HEK293 (cell line): ENCODE measurements at regions not wholly inside any gene's neighbourhood (a gene's known extent, or its start where the extent isn't known, plus 50 kb on each side); places are given as distances from the start of the nearest gene placed in this dataset.

Experiments used
- CTCF ChIA-PET: fragments of 350-600 bp; formaldehyde crosslinking; extraction: SDS; loops from one replicate; lab custom pipeline; 2021; ENCODE audit warnings: antibody characterized with exemption; lab: Yijun Ruan, JAX
- POLR2A ChIA-PET: fragments of 300-600 bp; formaldehyde crosslinking; extraction: SDS; loops from one replicate; lab custom pipeline; 2020; ENCODE audit warnings: antibody characterized with exemption, inconsistent platforms; lab: Yijun Ruan, JAX
- H3K27ac ChIP-seq: fragments of 200-500 bp; sonication (Bioruptor generic); 2 replicates; pipeline ENCODE4 v1.5.1; 2014; ENCODE audit warnings: low read depth, low read length, control low read depth, inconsistent platforms; ENCODE audit errors: extremely low read depth
- H3K36me3 ChIP-seq, 2 experiments: fragments of 200-500 bp in 1 of 2; sonication (Bioruptor generic) in 1 of 2; 1 replicate in 1 of 2; 2 replicates in 1 of 2; pipeline ENCODE4 v1.5.1; 2014 to 2017; ENCODE audit warnings: inconsistent platforms in 2 of 2, low read length in 2 of 2; ENCODE audit not compliant: control insufficient read depth in 2 of 2, insufficient read depth in 1 of 2
- H3K4me1 ChIP-seq: fragments of 200-500 bp; sonication (Bioruptor generic); 2 replicates; pipeline ENCODE4 v1.5.1; 2014; ENCODE audit warnings: mild to moderate bottlenecking, low read length, inconsistent platforms; ENCODE audit not compliant: control insufficient read depth, insufficient read depth
- H3K4me3 ChIP-seq: 2 replicates; pipeline ENCODE4 v1.5.1; 2011; ENCODE audit warnings: low read depth, mild to moderate bottlenecking, control low read depth, low read length, moderate library complexity
- H3K9me3 ChIP-seq: fragments of 200-500 bp; sonication (Bioruptor generic); 2 replicates; pipeline ENCODE4 v1.5.1; 2014; ENCODE audit warnings: low read depth, low read length, inconsistent platforms; ENCODE audit not compliant: control insufficient read depth, insufficient read depth
- KLF16 ChIP-seq: fragments of 450-650 bp; formaldehyde crosslinking; IDR thresholded peaks from 2 replicates; pipeline ENCODE4 v1.5.1; 2017; ENCODE audit warnings: missing biosample characterization, missing genetic modification characterization
- KLF7 ChIP-seq: fragments of 450-650 bp; formaldehyde crosslinking; IDR thresholded peaks from 2 replicates; pipeline ENCODE4 v1.5.1; 2016; ENCODE audit warnings: missing biosample characterization, missing genetic modification characterization, borderline replicate concordance
- PATZ1 ChIP-seq: fragments of 450-650 bp; formaldehyde crosslinking; IDR thresholded peaks from 2 replicates; pipeline ENCODE4 v1.5.1; 2016; ENCODE audit warnings: missing biosample characterization, missing genetic modification characterization
- ZBTB21 ChIP-seq: fragments of 450-650 bp; formaldehyde crosslinking; IDR thresholded peaks from 2 replicates; pipeline ENCODE4 v1.5.1; 2017; ENCODE audit warnings: missing biosample characterization, missing genetic modification characterization
- ZBTB44 ChIP-seq: fragments of 450-650 bp; IDR thresholded peaks from 2 replicates; pipeline ENCODE4 v1.5.1; 2018; ENCODE audit warnings: missing biosample characterization, mild to moderate bottlenecking, missing genetic modification characterization
- ZNF112 ChIP-seq: fragments of 450-650 bp; formaldehyde crosslinking; IDR thresholded peaks from 2 replicates; pipeline ENCODE4 v1.5.0; 2017; ENCODE audit warnings: missing biosample characterization, missing genetic modification characterization
- ZNF133 ChIP-seq: fragments of 450-650 bp; formaldehyde crosslinking; IDR thresholded peaks from 2 replicates; pipeline ENCODE4 v1.5.1; 2016; ENCODE audit warnings: missing biosample characterization, missing genetic modification characterization
- ZNF140 ChIP-seq: fragments of 450-650 bp; formaldehyde crosslinking; IDR thresholded peaks from 2 replicates; pipeline ENCODE4 v1.5.1; 2016; ENCODE audit warnings: missing biosample characterization, missing genetic modification characterization
- ZNF157 ChIP-seq: fragments of 450-650 bp; formaldehyde crosslinking; IDR thresholded peaks from 2 replicates; pipeline ENCODE4 v1.5.1; 2016; ENCODE audit warnings: missing biosample characterization, missing genetic modification characterization
- ZNF16 ChIP-seq: fragments of 450-650 bp; formaldehyde crosslinking; IDR thresholded peaks from 2 replicates; pipeline ENCODE4 v1.5.1; 2016; ENCODE audit warnings: low read depth, missing biosample characterization, missing genetic modification characterization
- ZNF19 ChIP-seq: fragments of 450-650 bp; formaldehyde crosslinking; IDR thresholded peaks from 2 replicates; pipeline ENCODE4; 2016; ENCODE audit warnings: missing biosample characterization, missing genetic modification characterization, low read depth
- ZNF248 ChIP-seq: fragments of 450-650 bp; formaldehyde crosslinking; IDR thresholded peaks from 2 replicates; pipeline ENCODE4 v1.5.1; 2017; ENCODE audit warnings: missing biosample characterization, missing genetic modification characterization
- ZNF311 ChIP-seq: fragments of 450-650 bp; formaldehyde crosslinking; IDR thresholded peaks from 2 replicates; pipeline ENCODE4 v1.5.1; 2017; ENCODE audit warnings: missing biosample characterization, missing genetic modification characterization, borderline replicate concordance
- ZNF335 ChIP-seq: fragments of 450-650 bp; formaldehyde crosslinking; conservative IDR thresholded peaks from 2 replicates; pipeline ENCODE4 v1.5.1; 2016; ENCODE audit warnings: missing biosample characterization, missing genetic modification characterization
- ZNF354C ChIP-seq: fragments of 450-650 bp; formaldehyde crosslinking; IDR thresholded peaks from 2 replicates; pipeline ENCODE4 v1.5.1; 2016; ENCODE audit warnings: missing biosample characterization, missing genetic modification characterization, low read depth, borderline replicate concordance
- ZNF391 ChIP-seq: fragments of 450-650 bp; formaldehyde crosslinking; IDR thresholded peaks from 2 replicates; pipeline ENCODE4 v1.5.1; 2016; ENCODE audit warnings: low read depth, missing biosample characterization, missing genetic modification characterization, borderline replicate concordance
- ZNF449 ChIP-seq: fragments of 450-650 bp; formaldehyde crosslinking; IDR thresholded peaks from 2 replicates; pipeline ENCODE4 v1.5.1; 2017; ENCODE audit warnings: missing biosample characterization, mild to moderate bottlenecking, missing genetic modification characterization, moderate library complexity
- ZNF501 ChIP-seq: fragments of 450-650 bp; formaldehyde crosslinking; IDR thresholded peaks from 2 replicates; pipeline ENCODE4 v1.5.1; 2016; ENCODE audit warnings: missing biosample characterization, missing genetic modification characterization
- ZNF596 ChIP-seq: fragments of 450-650 bp; IDR thresholded peaks from 2 replicates; pipeline ENCODE4 v1.5.0; 2018; ENCODE audit warnings: missing biosample characterization, mild to moderate bottlenecking, missing genetic modification characterization, moderate library complexity
- ZNF629 ChIP-seq: fragments of 450-650 bp; formaldehyde crosslinking; IDR thresholded peaks from 2 replicates; pipeline ENCODE4 v1.5.1; 2017; ENCODE audit warnings: missing biosample characterization, missing genetic modification characterization
- ZNF664 ChIP-seq: fragments of 450-650 bp; formaldehyde crosslinking; IDR thresholded peaks from 2 replicates; pipeline ENCODE4 v1.5.1; 2016; ENCODE audit warnings: missing biosample characterization, missing genetic modification characterization
- ZNF677 ChIP-seq: fragments of 450-650 bp; IDR thresholded peaks from 2 replicates; pipeline ENCODE4 v1.5.0; 2018; ENCODE audit warnings: missing biosample characterization, mild to moderate bottlenecking, missing genetic modification characterization, moderate library complexity
- ZNF843 ChIP-seq: fragments of 450-650 bp; formaldehyde crosslinking; IDR thresholded peaks from 2 replicates; pipeline ENCODE4 v1.5.1; 2016; ENCODE audit warnings: missing biosample characterization, missing genetic modification characterization

- ChIA-PET CTCF (interaction anchor here (0.6 to 2.6 kb wide), 6 partner anchors 241 to 1907 kb away, joined by 3 to 14 read pairs (median 4); no protein-coding TSS in a partner anchor), POLR2A (no interaction called here)
- Histone ChIP-seq H3K36me3 (no peaks in the 10 kb centered on the region), H3K27ac (no peak overlapping the region), H3K4me3 (no peak overlapping the region), H3K4me1 (no peaks in the 10 kb centered on the region; the same call in 1 of the 2 replicates), H3K9me3 (no peaks in the 10 kb centered on the region)
- TF ChIP-seq ZNF248 = no peak
- TF ChIP-seq ZNF449 = no peak
- no peak for TF ChIP-seq PATZ1
- TF ChIP-seq ZNF391 = no peak
- TF ChIP-seq ZNF112 (tag by site-specific recombination) = no peak
Measured at GRCh38 chr16:74033441-74033995, 263.1 kb upstream of the PSMD7 start.

- Histone ChIP-seq H3K9me3 (no peaks in the 10 kb centered on the region), H3K4me1 (no peaks in the 10 kb centered on the region; the same call in 1 of the 2 replicates), H3K4me3 (no peak overlapping the region), H3K36me3 (no peaks in the 10 kb centered on the region), H3K27ac (no peak overlapping the region)
- ChIA-PET POLR2A (no interaction called here), CTCF (no interaction called here)
- TF ChIP-seq ZNF311 (no peak), KLF16 (tag by site-specific recombination) (no peak), ZNF16 (tag by site-specific recombination) (no peak), ZBTB21 (tag by site-specific recombination) (no peak), ZNF354C (tag by site-specific recombination) (no peak), ZNF19 (tag by site-specific recombination) (no peak), ZNF596 (tag by site-specific recombination) (no peak)
Measured at GRCh38 chr16:74031551-74031950, 265.1 kb upstream of the PSMD7 start.

- H3K4me3 ChIP-seq = no peak overlapping the region
- no peaks in the 10 kb centered on the region; the same call in 1 of the 2 replicates for H3K4me1 ChIP-seq
- no peak overlapping the region for H3K27ac ChIP-seq
- H3K36me3 ChIP-seq = no peaks in the 10 kb centered on the region
- H3K9me3 ChIP-seq = no peaks in the 10 kb centered on the region
- TF ChIP-seq ZNF677 (tag by site-specific recombination) (no peak), ZNF311 (no peak), ZNF664 (tag by site-specific recombination) (no peak), ZBTB44 (tag by site-specific recombination) (no peak), KLF7 (tag by site-specific recombination) (no peak), ZNF157 (tag by site-specific recombination) (no peak), ZNF140 (tag by site-specific recombination) (no peak), ZNF335 (tag by site-specific recombination) (no peak), PATZ1 (no peak), ZNF133 (tag by site-specific recombination) (no peak), ZNF843 (tag by site-specific recombination) (no peak), ZNF501 (tag by site-specific recombination) (no peak), ZNF629 (tag by site-specific recombination) (no peak)
- POLR2A ChIA-PET = no interaction called here
- CTCF ChIA-PET = no interaction called here
Measured at GRCh38 chr16:74030000-74030706, 266.5 kb upstream of the PSMD7 start.
